ENCODE measurements at regions not wholly inside any gene's neighbourhood (a gene's known extent, or its start where the extent isn't known, plus 50 kb on each side); places are given as distances from the start of the nearest gene placed in this dataset.

DNA sequence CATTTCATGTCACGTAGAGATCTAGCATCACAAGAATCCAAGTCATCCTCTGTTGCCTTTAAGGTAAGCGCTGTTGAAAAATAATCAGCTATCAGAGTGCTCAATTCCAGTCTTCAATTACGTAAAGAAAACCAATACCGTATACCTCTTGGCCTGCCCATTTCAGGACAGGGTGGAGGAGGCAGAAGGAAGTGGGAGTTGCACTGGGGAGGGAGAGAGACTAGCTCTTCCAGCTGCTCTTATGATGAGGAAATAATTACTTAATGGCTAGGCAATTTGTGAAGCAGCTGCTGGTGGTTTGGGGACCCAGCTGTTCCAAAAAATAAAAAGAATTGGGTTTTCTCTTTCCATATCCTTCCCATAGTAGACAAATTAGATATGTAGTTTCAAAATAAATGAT lies 365.8 kb upstream of the MCTP2 start:
- no peaks in the 10 kb centered on the region for H3K9me2 ChIP-seq (replicated peaks; ENCODE audit: low read depth, low read length)
- H3K4me2 ChIP-seq (ENCODE audit: low read depth, low read length, poor library complexity, severe bottlenecking) = no peak overlapping the region
- peaks cover 21% of the 10 kb centered on the region for H3K4me1 ChIP-seq (ENCODE audit: insufficient read depth, low read length, poor library complexity, severe bottlenecking)
- no peak for TF ChIP-seq EZH2phosphoT487 (IDR thresholded peaks at IDR 0.05; ENCODE audit: borderline replicate concordance)
- TF ChIP-seq, protein P1, sequence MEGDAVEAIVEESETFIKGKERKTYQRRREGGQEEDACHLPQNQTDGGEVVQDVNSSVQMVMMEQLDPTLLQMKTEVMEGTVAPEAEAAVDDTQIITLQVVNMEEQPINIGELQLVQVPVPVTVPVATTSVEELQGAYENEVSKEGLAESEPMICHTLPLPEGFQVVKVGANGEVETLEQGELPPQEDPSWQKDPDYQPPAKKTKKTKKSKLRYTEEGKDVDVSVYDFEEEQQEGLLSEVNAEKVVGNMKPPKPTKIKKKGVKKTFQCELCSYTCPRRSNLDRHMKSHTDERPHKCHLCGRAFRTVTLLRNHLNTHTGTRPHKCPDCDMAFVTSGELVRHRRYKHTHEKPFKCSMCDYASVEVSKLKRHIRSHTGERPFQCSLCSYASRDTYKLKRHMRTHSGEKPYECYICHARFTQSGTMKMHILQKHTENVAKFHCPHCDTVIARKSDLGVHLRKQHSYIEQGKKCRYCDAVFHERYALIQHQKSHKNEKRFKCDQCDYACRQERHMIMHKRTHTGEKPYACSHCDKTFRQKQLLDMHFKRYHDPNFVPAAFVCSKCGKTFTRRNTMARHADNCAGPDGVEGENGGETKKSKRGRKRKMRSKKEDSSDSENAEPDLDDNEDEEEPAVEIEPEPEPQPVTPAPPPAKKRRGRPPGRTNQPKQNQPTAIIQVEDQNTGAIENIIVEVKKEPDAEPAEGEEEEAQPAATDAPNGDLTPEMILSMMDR (conservative IDR thresholded peaks at IDR 0.05; ENCODE audit: low read length) = no peak
- no peaks in the 10 kb centered on the region for H3K27me3 ChIP-seq (ENCODE audit: insufficient read depth, low read length, poor library complexity, severe bottlenecking)
- no peaks in the 10 kb centered on the region for H3K36me3 ChIP-seq (ENCODE audit: insufficient read depth, low read length)
- no peaks in the 10 kb centered on the region for H3F3A ChIP-seq (ENCODE audit: low read depth)
- H3K9me3 ChIP-seq (ENCODE audit: insufficient read depth, low read depth, low read length) = no peaks in the 10 kb centered on the region
- H3K9ac ChIP-seq (ENCODE audit: low read depth, low read length, poor library complexity, severe bottlenecking) = no peak overlapping the region
- H2AFZ ChIP-seq (ENCODE audit: low read length) = no peak overlapping the region
- no peaks in the 10 kb centered on the region for H3K79me2 ChIP-seq (ENCODE audit: insufficient read depth, low read length)
- no peaks in the 10 kb centered on the region for H4K20me1 ChIP-seq (ENCODE audit: insufficient read depth, low read length, poor library complexity, severe bottlenecking)
- no peak overlapping the region for H3K4me3 ChIP-seq (ENCODE audit: low read length, poor library complexity, severe bottlenecking)

GRCh38 chr15:93862791-93863190 lies 368.6 kb upstream of the MCTP2 start:
- H3K27me3 ChIP-seq (ENCODE audit: insufficient read depth, low read length, poor library complexity, severe bottlenecking) = no peaks in the 10 kb centered on the region
- H3K9me2 ChIP-seq (replicated peaks; ENCODE audit: low read depth, low read length) = no peaks in the 10 kb centered on the region
- no peaks in the 10 kb centered on the region for H4K20me1 ChIP-seq (ENCODE audit: insufficient read depth, low read length, poor library complexity, severe bottlenecking)
- no peaks in the 10 kb centered on the region for H3K79me2 ChIP-seq (ENCODE audit: insufficient read depth, low read length)
- no peak for TF ChIP-seq EZH2phosphoT487 (IDR thresholded peaks at IDR 0.05; ENCODE audit: borderline replicate concordance)
- TF ChIP-seq, protein P1 (conservative IDR thresholded peaks at IDR 0.05; ENCODE audit: low read length) = no peak
- H3F3A ChIP-seq (ENCODE audit: low read depth) = no peaks in the 10 kb centered on the region
- peak overlapping the region; percentile 61 for H3K4me2 ChIP-seq (ENCODE audit: low read depth, low read length, poor library complexity, severe bottlenecking)
- peaks cover 24% of the 10 kb centered on the region for H3K4me1 ChIP-seq (ENCODE audit: insufficient read depth, low read length, poor library complexity, severe bottlenecking)
- H3K9ac ChIP-seq (ENCODE audit: low read depth, low read length, poor library complexity, severe bottlenecking) = peak overlapping the region; percentile 41
- no peaks in the 10 kb centered on the region for H3K9me3 ChIP-seq (ENCODE audit: insufficient read depth, low read depth, low read length)
- peak overlapping the region; percentile 57 for H3K4me3 ChIP-seq (ENCODE audit: low read length, poor library complexity, severe bottlenecking)
- peak overlapping the region; percentile 38 for H2AFZ ChIP-seq (ENCODE audit: low read length)
- no peaks in the 10 kb centered on the region for H3K36me3 ChIP-seq (ENCODE audit: insufficient read depth, low read length)

DNA sequence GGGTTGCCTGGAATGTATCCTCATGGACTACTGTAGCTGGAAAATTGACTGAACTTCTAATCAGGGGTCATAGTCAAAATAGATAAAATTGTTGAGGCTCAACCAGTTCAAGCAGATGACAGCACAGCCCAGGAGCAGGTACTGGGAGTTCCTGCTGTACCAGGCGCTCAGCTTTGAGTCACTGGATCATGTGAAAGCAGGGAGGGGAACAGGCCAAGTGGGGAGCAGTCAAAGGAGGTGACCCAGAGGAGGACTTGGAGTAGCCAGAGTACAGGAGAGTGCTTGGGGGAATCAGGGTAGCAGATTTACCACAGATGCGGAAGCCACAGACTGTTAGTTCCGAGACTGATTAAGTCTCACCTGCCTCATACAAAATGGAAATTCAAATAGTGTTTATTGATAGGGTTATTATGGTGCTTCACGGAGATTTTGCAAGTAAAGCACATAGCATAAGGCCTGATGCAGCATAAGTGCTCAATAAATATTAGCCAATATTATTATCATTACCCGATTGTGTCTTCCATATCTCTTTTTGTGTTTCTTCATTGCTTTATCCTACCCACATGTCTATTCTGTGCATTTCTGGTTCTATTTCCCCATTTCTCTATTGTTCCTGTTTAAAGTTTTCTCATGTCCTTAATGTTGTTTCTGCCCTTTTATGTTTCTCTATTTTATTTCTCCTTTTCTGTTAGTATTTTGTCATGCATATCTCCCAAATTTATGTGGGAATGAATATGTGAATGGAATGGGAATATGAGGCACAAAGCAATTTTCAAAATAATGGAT lies 369.2 kb upstream of the MCTP2 start:
- Histone ChIP-seq H3K27me3 (ENCODE audit: insufficient read depth, low read length, poor library complexity, severe bottlenecking) (no peaks in the 10 kb centered on the region), H3K4me2 (ENCODE audit: low read depth, low read length, poor library complexity, severe bottlenecking) (peak overlapping the region; percentile 61), H3K9me2 (replicated peaks; ENCODE audit: low read depth, low read length) (no peaks in the 10 kb centered on the region), H3K9ac (ENCODE audit: low read depth, low read length, poor library complexity, severe bottlenecking) (peak overlapping the region; percentile 41), H3K79me2 (ENCODE audit: insufficient read depth, low read length) (no peaks in the 10 kb centered on the region), H3K9me3 (ENCODE audit: insufficient read depth, low read depth, low read length) (no peaks in the 10 kb centered on the region), H3K36me3 (ENCODE audit: insufficient read depth, low read length) (no peaks in the 10 kb centered on the region), H3F3A (ENCODE audit: low read depth) (no peaks in the 10 kb centered on the region), H3K4me3 (ENCODE audit: low read length, poor library complexity, severe bottlenecking) (peak overlapping the region; percentile 57), H2AFZ (ENCODE audit: low read length) (peak overlapping the region; percentile 38), H4K20me1 (ENCODE audit: insufficient read depth, low read length, poor library complexity, severe bottlenecking) (no peaks in the 10 kb centered on the region), H3K4me1 (ENCODE audit: insufficient read depth, low read length, poor library complexity, severe bottlenecking) (peaks cover 24% of the 10 kb centered on the region)
- TF ChIP-seq EZH2phosphoT487 (IDR thresholded peaks at IDR 0.05; ENCODE audit: borderline replicate concordance) = no peak

DNA sequence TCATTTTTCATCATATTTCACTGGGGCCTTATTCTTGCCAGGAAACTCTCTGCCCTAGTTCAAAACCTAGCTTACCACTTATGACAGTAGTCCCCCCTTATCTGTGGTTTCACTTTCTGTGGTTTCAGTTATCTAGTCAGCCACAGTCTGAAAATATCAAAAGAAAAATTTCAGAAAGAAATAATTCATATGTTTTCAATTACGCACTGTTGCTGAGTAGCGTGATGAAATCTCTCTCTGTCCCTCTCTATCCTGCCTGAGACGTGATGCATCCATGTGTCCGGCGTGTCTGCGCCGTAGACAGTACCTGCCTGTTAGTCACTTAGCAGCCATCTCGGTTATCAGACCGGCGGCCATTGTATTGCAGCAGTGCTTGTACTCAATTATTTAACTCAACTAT lies 369.9 kb upstream of the MCTP2 start:
- TF ChIP-seq EZH2phosphoT487 (IDR thresholded peaks at IDR 0.05; ENCODE audit: borderline replicate concordance) = no peak
- TF ChIP-seq, protein P1 (conservative IDR thresholded peaks at IDR 0.05; ENCODE audit: low read length) = no peak
- no peak overlapping the region for H3K9ac ChIP-seq (ENCODE audit: low read depth, low read length, poor library complexity, severe bottlenecking)
- H3K9me2 ChIP-seq (replicated peaks; ENCODE audit: low read depth, low read length) = no peaks in the 10 kb centered on the region
- H3K4me2 ChIP-seq (ENCODE audit: low read depth, low read length, poor library complexity, severe bottlenecking) = peak overlapping the region; percentile 61
- H2AFZ ChIP-seq (ENCODE audit: low read length) = no peak overlapping the region
- no peaks in the 10 kb centered on the region for H3K36me3 ChIP-seq (ENCODE audit: insufficient read depth, low read length)
- H3K27me3 ChIP-seq (ENCODE audit: insufficient read depth, low read length, poor library complexity, severe bottlenecking) = no peaks in the 10 kb centered on the region
- peak overlapping the region; percentile 45 for H3K4me3 ChIP-seq (ENCODE audit: low read length, poor library complexity, severe bottlenecking)
- H3K79me2 ChIP-seq (ENCODE audit: insufficient read depth, low read length) = no peaks in the 10 kb centered on the region
- H3K4me1 ChIP-seq (ENCODE audit: insufficient read depth, low read length, poor library complexity, severe bottlenecking) = peaks cover 24% of the 10 kb centered on the region
- no peaks in the 10 kb centered on the region for H3K9me3 ChIP-seq (ENCODE audit: insufficient read depth, low read depth, low read length)
- H4K20me1 ChIP-seq (ENCODE audit: insufficient read depth, low read length, poor library complexity, severe bottlenecking) = no peaks in the 10 kb centered on the region
- no peaks in the 10 kb centered on the region for H3F3A ChIP-seq (ENCODE audit: low read depth)

Measured in Loucy (cell line).